HG03565 (cell line): ENCODE measurements at regions not wholly inside any gene's neighbourhood (a gene's known extent, or its start where the extent isn't known, plus 50 kb on each side); places are given as distances from the start of the nearest gene placed in this dataset.
A peak's percentile ranks its signal among the peaks of the same experiment; 100 is the strongest.
"Not testable (repeated sequence)": the region's sequence is repeated elsewhere in the genome, so short reads cannot be mapped to it uniquely, and the experiment has no call there.

Source experiments
- ATAC-seq: cut with Tn5 transposase; IDR thresholded peaks from one replicate; pipeline ENCODE4 v1.9.1; 2021; ENCODE audit warnings: mild to moderate bottlenecking, moderate library complexity; ENCODE audit not compliant: unreplicated experiment

DNA sequence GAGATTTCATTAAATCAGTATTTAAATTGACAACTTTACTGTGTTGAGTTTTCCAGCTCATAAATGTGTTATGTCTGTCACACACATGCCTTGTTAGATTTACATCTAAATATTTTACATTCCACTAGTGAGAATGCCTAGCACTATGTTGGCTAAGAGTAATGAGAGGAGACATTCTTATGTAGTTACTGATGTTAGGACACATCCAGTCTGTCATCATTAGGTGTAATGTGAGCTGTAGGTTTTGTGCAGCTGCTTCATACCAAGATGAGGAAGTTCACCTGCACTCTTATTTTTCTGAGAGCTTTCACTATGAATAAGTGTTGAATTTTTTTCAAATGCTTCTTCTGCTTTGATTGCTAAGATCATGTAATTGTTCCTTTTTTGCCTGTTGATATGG is 218.0 kb upstream of the IGFBP3 start:
- peak; percentile 93 for ATAC-seq

- no peak for ATAC-seq
These were observed 216.7 kb upstream of the IGFBP3 start for GRCh38 chr7:46137725-46138124.

- no peak for ATAC-seq
These were observed 214.5 kb upstream of the IGFBP3 start for GRCh38 chr7:46135557-46135956.

GRCh38 chr7:46134795-46135194 is 213.7 kb upstream of the IGFBP3 start:
- no peak for ATAC-seq

- no peak for ATAC-seq
These were observed 213.3 kb upstream of the IGFBP3 start for GRCh38 chr7:46134385-46134784.

- no peak for ATAC-seq
These were observed 212.7 kb upstream of the IGFBP3 start for GRCh38 chr7:46133751-46134150.

GRCh38 chr7:46133072-46133471 is 212.0 kb upstream of the IGFBP3 start:
- no peak for ATAC-seq

DNA sequence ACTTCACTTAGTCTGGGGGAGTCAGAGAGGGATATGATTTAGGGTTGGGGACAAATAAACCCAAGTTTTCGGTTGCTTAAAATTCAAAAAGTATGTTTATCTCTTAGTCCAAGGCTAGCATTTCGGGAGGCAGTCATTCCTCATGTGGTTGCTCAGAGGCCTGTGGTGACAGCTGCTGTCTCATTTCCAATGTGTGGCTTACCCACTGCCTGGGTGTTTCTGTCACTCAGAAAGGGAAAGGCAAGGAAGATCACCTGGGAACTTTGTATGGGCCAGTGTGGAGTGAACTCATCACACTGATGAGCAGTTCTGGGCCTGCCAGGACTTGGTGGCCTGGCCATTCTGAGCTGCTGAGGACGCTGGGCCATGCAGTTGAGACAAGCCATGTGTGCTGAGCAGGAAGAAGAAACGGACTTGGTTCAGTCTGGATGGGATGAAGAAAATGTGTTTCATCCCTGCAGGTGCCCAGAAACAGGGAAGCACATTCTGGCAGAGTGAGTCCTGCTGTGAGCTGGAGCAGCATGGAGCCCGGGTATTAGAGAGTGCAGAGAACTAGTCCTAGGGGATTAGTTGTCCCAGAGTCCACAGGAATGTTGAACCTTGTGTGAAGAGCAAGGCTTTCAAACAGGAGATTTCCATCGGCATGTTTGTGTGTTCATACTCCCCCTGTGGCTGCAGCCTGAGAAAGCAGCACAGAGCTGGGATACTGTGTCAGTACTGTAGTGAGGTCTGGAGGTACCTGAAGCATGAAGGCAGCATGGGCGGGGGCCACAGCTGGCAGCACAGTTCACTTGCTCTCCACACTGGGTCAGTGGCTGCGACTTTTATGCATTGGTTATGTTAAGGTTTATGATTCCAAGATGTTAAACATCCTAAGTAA is 211.1 kb upstream of the IGFBP3 start:
- no peak for ATAC-seq

GRCh38 chr7:46129831-46130230 is 208.8 kb upstream of the IGFBP3 start:
- ATAC-seq: no peak

- no peak for ATAC-seq
These were observed 206.7 kb upstream of the IGFBP3 start for GRCh38 chr7:46127814-46128213.

DNA sequence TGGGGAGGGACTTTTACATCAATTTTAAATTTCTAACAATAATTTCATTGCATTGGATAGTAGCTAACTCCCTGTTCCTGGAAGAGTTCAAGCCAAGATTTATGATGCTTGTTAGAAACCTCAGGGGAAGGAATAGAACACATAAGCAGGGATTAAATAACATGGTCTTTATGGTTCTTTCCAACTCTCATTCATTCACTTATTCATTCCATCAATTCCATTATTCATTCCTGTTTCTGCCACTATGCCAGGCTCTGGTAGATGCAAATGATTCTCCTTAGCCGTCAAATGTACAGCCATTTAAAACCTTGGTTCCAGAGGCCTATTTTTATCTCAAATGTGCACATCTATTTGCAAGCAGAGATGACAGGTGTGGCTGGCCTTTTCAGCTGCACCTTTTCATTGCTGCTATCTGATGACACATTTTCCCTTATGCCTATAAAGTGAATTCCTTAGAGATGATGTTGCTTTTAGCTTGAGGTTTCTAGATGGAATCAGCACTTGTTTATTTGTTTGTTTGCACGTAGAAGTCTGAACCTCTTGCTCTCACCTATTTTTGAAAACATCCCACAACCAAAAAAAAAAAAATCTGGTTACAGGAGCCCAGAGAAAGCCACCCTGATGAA is 205.7 kb upstream of the IGFBP3 start:
- ATAC-seq: no peak

GRCh38 chr7:46123756-46124343 is 202.8 kb upstream of the IGFBP3 start:
- ATAC-seq: no peak

GRCh38 chr7:46115410-46115809 is 194.3 kb upstream of the IGFBP3 start:
- no peak for ATAC-seq

DNA sequence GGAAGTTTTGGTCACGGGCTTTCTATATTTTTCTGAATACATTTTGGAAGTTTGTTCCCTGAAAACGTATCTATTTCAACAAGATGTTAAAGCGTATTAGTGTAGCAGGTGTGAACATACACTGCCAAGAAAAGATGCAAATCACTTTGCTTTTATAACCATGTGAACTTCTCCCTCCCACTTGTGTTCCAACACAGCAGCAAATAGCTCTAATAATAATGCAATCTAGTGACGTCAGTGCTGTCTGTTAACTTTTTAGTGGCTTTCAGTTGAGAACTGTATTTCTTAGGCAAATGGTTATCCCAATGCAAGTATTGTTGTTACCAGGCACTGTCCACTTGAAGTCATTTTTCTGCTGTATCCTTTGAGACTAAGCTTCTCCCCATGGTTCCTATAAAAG is 188.4 kb upstream of the IGFBP3 start:
- no peak for ATAC-seq

GRCh38 chr7:46108272-46108671 is 187.2 kb upstream of the IGFBP3 start:
- no peak for ATAC-seq

DNA sequence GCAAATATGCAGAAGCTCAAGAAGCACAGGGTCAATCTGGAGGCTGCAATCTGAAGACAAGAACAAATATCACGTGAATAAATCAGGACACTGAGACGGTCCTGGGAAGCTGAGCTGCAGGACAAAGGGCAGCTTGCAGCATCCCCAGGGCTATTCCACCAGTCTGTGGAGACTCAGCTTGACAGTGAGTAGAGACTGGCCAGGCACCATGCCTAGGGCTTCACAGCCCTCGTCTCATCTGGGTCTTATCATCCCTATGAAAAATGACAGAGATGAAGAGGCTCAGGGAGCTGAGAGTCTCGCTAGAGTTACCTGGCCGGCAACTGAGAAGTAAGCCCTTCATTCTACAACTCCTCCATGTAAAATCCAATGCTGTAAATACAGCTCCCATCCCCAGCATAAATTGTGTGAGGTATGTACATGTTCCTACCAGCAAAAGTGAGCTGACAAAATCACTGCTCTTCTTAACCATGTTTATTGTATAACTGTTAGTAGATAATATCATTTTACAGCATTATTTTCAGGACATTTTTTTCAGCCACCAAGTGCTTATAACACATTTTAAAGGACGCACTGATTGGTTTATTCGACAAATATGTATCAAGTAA is 186.6 kb upstream of the IGFBP3 start:
- no peak for ATAC-seq

DNA sequence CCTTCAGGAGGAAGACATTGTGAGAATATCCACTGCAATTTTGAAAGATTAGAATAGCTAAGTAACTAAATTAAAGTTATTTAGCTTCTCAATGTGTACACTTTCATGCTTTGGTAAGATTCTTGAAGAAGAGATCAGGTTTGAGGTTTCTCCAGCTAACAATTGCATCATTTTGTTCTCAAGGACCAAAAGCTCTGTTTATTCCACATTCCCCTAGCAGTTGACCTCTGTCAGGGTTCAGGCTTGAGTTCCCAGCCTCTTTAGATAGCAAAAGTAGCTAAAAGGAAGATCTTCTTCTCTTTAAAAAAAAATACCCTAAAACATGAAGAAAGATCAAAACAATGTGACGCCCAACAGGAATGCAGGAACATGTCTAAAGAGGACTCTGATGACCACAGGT is 179.4 kb upstream of the IGFBP3 start:
- ATAC-seq: no peak

- ATAC-seq: no peak
These were observed 178.0 kb upstream of the IGFBP3 start for GRCh38 chr7:46099076-46099475.

DNA sequence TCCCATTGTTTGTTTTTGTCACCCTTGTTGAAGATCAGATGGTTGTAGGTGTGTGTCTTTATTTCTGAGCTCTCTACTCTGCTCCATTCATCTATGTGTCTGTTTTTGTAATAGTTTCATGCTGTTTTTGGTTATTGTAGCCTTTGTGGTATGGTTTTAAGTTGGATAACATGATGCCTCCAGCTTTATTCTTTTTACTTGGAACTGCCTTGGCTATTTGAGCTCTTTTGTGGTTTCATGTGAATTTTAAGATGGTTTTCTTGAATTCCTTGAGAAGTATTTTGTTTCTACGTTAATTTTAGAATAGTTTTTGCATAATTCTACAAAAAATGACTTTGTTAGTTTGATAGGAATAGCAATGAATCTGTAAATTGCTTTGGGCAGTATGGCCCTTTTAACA is 170.0 kb upstream of the IGFBP3 start:
- no peak for ATAC-seq

GRCh38 chr7:46089281-46089680 is 168.2 kb upstream of the IGFBP3 start:
- ATAC-seq: no peak

DNA sequence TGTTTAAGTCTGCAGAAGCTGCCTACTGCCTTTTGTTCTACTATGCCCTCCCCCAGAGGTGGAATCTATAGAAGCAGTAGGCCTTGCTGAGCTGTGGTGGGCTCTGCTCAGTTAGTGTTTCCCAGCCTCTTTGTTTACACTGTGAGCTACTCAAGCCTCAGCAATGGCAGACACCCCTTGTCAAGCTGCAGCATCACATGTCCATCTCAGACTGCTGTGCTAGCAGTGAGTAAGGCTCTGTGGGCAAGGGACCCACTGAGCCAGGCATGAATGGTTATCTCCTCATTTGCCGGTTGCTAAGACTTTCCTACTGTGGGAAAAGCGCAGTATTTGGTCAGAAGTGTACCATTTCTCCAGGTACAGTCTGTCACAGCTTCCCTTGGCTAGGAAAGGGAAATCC is 167.4 kb upstream of the IGFBP3 start:
- ATAC-seq: not testable (repeated sequence)
